H1 (cell line): ENCODE measurements at regions not wholly inside any gene's neighbourhood (a gene's known extent, or its start where the extent isn't known, plus 50 kb on each side); places are given as distances from the start of the nearest gene placed in this dataset.

ENCODE experiments used
- CTBP2 ChIP-seq: IDR thresholded peaks from 2 replicates; pipeline ENCODE4 v1.7.0; 2011; ENCODE audit warnings: borderline replicate concordance, mild to moderate bottlenecking, moderate library complexity, mixed read lengths, low read length; ENCODE audit not compliant: insufficient read depth, insufficient read length
- GABPA ChIP-seq: IDR thresholded peaks from 2 replicates; pipeline ENCODE4 v1.6.1; 2011; ENCODE audit warnings: mild to moderate bottlenecking, low read length, moderate library complexity, borderline replicate concordance; ENCODE audit not compliant: insufficient read depth
- KDM5A ChIP-seq: fragments of 200-600 bp; IDR thresholded peaks from 2 replicates; pipeline ENCODE4 v1.7.1; 2012; ENCODE audit warnings: mild to moderate bottlenecking, low read length, inconsistent platforms, mixed read lengths
- MAX ChIP-seq: IDR thresholded peaks from 2 replicates; pipeline ENCODE4 v1.6.1; 2012; ENCODE audit warnings: inconsistent platforms
- SAP30 ChIP-seq: fragments of 300-600 bp; sonication (generic); IDR thresholded peaks from 2 replicates; pipeline ENCODE4 v1.7.1; 2012; ENCODE audit warnings: low read length, moderate library complexity, mild to moderate bottlenecking, inconsistent platforms; ENCODE audit not compliant: insufficient read depth, insufficient replicate concordance
- SRF ChIP-seq: IDR thresholded peaks from 2 replicates; pipeline ENCODE4 v1.6.1; 2011; ENCODE audit warnings: mild to moderate bottlenecking, low read depth, low read length, moderate library complexity

- TF ChIP-seq SAP30 (no peak), CTBP2 (no peak), SRF (no peak), MAX (no peak), GABPA (no peak), KDM5A (no peak)
Measured at GRCh38 chr2:217743966-217744761, 258.6 kb downstream of the TNS1 start (continued).
